Endothelial cell of umbilical vein (primary cell): ENCODE measurements at regions not wholly inside any gene's neighbourhood (a gene's known extent, or its start where the extent isn't known, plus 50 kb on each side); places are given as distances from the start of the nearest gene placed in this dataset.

Experiments used
- BruUV-seq: library from RNA; stranded (reverse); fragments of 400-500 nt; replicated peaks from 2 replicates; lab custom pipeline; 2021; lab: Mats Ljungman, UMichigan
- CTCF ChIA-PET: fragments of 300-600, 350-600 bp; sonication (Branson Sonifier 250); formaldehyde crosslinking; loops from one replicate; lab custom pipeline; 2021; ENCODE audit warnings: antibody characterized with exemption, inconsistent platforms; lab: Charles Lee
- POLR2A ChIA-PET: fragments of 300-600, 350-600 bp; sonication (Branson Sonifier 250); formaldehyde crosslinking; loops from one replicate; lab custom pipeline; 2021; ENCODE audit warnings: antibody characterized with exemption, inconsistent platforms; lab: Charles Lee
- DNase-seq: peaks from one replicate; pipeline ENCODE4 v3.0.0-alpha.2; 2011; ENCODE audit warnings: low read depth, low spot score
- FAIRE-seq: peaks from 2 replicates; lab custom pipeline; 2011; peaks lifted over from hg19 to GRCh38; lab: Jason Lieb, UNC
- H2AFZ ChIP-seq: 2 replicates; pipeline ENCODE4 v1.6.0; 2012; ENCODE audit warnings: low read depth, low read length, control low read depth, inconsistent platforms
- H3K27ac ChIP-seq: 2 replicates; pipeline ENCODE4 v1.5.1; 2011; ENCODE audit warnings: low read depth, mild to moderate bottlenecking, control low read depth, low read length, moderate library complexity; ENCODE audit not compliant: insufficient read depth
- H3K27me3 ChIP-seq, 2 experiments: 2 replicates each; pipeline versions ENCODE4 v1.6.0 to v1.6.1; 2011; ENCODE audit warnings: low read length in 2 of 2, mixed read lengths in 1 of 2; ENCODE audit not compliant: control insufficient read depth in 2 of 2, insufficient read depth in 2 of 2
- H3K36me3 ChIP-seq, 2 experiments: 2 replicates in 1 of 2; 3 replicates in 1 of 2; pipeline ENCODE4 v1.5.1; 2011; ENCODE audit warnings: low read length in 2 of 2, mild to moderate bottlenecking in 1 of 2, moderate library complexity in 1 of 2; ENCODE audit not compliant: control insufficient read depth in 2 of 2, insufficient read depth in 2 of 2; ENCODE audit errors: extremely low read depth in 1 of 2
- H3K4me1 ChIP-seq: 3 replicates; pipeline ENCODE4 v1.5.1; 2011; ENCODE audit warnings: mild to moderate bottlenecking, low read length; ENCODE audit not compliant: control insufficient read depth, insufficient read depth; ENCODE audit errors: extremely low read depth
- H3K4me2 ChIP-seq: 2 replicates; pipeline ENCODE4 v1.6.1; 2011; ENCODE audit warnings: low read length, control low read depth, mixed read lengths; ENCODE audit not compliant: insufficient read depth
- H3K4me3 ChIP-seq, 3 experiments: fragments of 200-600 bp in 1 of 3; sonication (generic), shearing (Covaris generic) in 1 of 3; replicated peaks in 1 of 3; 2 replicates each; pipeline ENCODE4 v1.5.1; 2011 to 2016; ENCODE audit warnings: control low read depth in 3 of 3, low read length in 3 of 3, mild to moderate bottlenecking in 2 of 3, inconsistent platforms in 1 of 3, low read depth in 1 of 3, moderate library complexity in 1 of 3; ENCODE audit not compliant: insufficient read depth in 1 of 3
- H3K79me2 ChIP-seq: 2 replicates; pipeline ENCODE4 v1.6.0; 2012; ENCODE audit warnings: low read length, inconsistent platforms; ENCODE audit not compliant: control insufficient read depth, insufficient read depth
- H3K9ac ChIP-seq: replicated peaks from 2 replicates; pipeline ENCODE3; 2011; ENCODE audit warnings: low read length, control low read depth; ENCODE audit not compliant: insufficient read depth; ENCODE audit errors: extremely low read depth
- H3K9me1 ChIP-seq: replicated peaks from 3 replicates; pipeline ENCODE4 v1.6.0; 2011; ENCODE audit warnings: mild to moderate bottlenecking, low read length; ENCODE audit not compliant: control insufficient read depth, insufficient read depth; ENCODE audit errors: extremely low read depth
- H3K9me3 ChIP-seq: replicated peaks from 2 replicates; pipeline ENCODE4 v1.5.1; 2012; ENCODE audit warnings: low read length, inconsistent platforms; ENCODE audit not compliant: control insufficient read depth, insufficient read depth
- H4K20me1 ChIP-seq: replicated peaks from 2 replicates; pipeline ENCODE3; 2011; ENCODE audit warnings: mild to moderate bottlenecking, low read length; ENCODE audit not compliant: control insufficient read depth, insufficient read depth; ENCODE audit errors: extremely low read depth
- CTCF ChIP-seq, 2 donors: IDR thresholded peaks; 1 replicate in 1 of 2; 2 replicates in 1 of 2; pipeline ENCODE4 v1.5.1; 2011; ENCODE audit warnings: low read length in 2 of 2, mild to moderate bottlenecking in 2 of 2, moderate library complexity in 2 of 2, control low read depth in 1 of 2, inconsistent platforms in 1 of 2, low read depth in 1 of 2; ENCODE audit not compliant: insufficient read depth in 1 of 2; ENCODE audit errors: extremely low read depth in 1 of 2
- EZH2 ChIP-seq: IDR thresholded peaks from 2 replicates; pipeline ENCODE4 v1.6.1; 2012; ENCODE audit warnings: borderline replicate concordance, low read depth, mild to moderate bottlenecking, moderate library complexity, low read length, inconsistent platforms; ENCODE audit not compliant: severe bottlenecking
- FOS ChIP-seq: IDR thresholded peaks from 2 replicates; pipeline ENCODE4 v1.6.1; 2011; ENCODE audit warnings: mild to moderate bottlenecking, low read length, moderate library complexity, borderline replicate concordance; ENCODE audit not compliant: insufficient read depth
- GATA2 ChIP-seq: IDR thresholded peaks from 2 replicates; pipeline ENCODE4 v1.7.0; 2011; ENCODE audit warnings: low read depth, mild to moderate bottlenecking, moderate library complexity, mixed read lengths, low read length; ENCODE audit not compliant: insufficient read length, insufficient read depth
- JUN ChIP-seq: IDR thresholded peaks from 2 replicates; pipeline ENCODE4 v1.6.1; 2011; ENCODE audit warnings: borderline replicate concordance, low read depth; ENCODE audit not compliant: insufficient read length, insufficient read depth
- MYC ChIP-seq: IDR thresholded peaks from one replicate; pipeline ENCODE4 v1.6.1; 2011; ENCODE audit warnings: mild to moderate bottlenecking, low read depth, low read length
- POLR2A ChIP-seq: IDR thresholded peaks from 2 replicates; pipeline ENCODE4 v1.6.1; 2012; ENCODE audit warnings: low read depth, mild to moderate bottlenecking, control low read depth, low read length
- POLR2AphosphoS5 ChIP-seq: IDR thresholded peaks from 2 replicates; pipeline ENCODE4 v1.6.1; 2012; ENCODE audit warnings: low read depth, mild to moderate bottlenecking, control low read depth, low read length, moderate library complexity; ENCODE audit not compliant: insufficient read depth
- dilution Hi-C: fragments of 300-500 bp; cut with MboI; formaldehyde crosslinking; loops from one replicate; pipeline ENCODE4 v1.15.0; 2019; ENCODE audit warnings: low sequenced_read_pairs; ENCODE audit not compliant: extremely low pct_ligation_motif_present
- intact Hi-C: fragments of 100-400 bp; cut with micrococcal nuclease; formaldehyde crosslinking; loops from one replicate; pipeline ENCODE4 v1.10.0; 2022

GRCh38 chr5:148933903-148934432 is 107.6 kb downstream of the ADRB2 start:
- Histone ChIP-seq H3K36me3 (no peaks in the 10 kb centered on the region), H3K9me3 (no peaks in the 10 kb centered on the region), H3K9me1 (no peaks in the 10 kb centered on the region), H3K4me2 (no peak overlapping the region), H3K9ac (no peak overlapping the region), H3K79me2 (no peaks in the 10 kb centered on the region), H3K4me3 (no peak overlapping the region), H3K4me1 (peaks cover 12% of the 10 kb centered on the region), H3K27ac (no peak overlapping the region), H2AFZ (no peak overlapping the region), H3K27me3 (no peaks in the 10 kb centered on the region), H4K20me1 (no peaks in the 10 kb centered on the region)
- intact Hi-C loops, result no loop called here
- TF ChIP-seq MYC, result no peak
- no peak for TF ChIP-seq POLR2AphosphoS5
- TF ChIP-seq POLR2A, result no peak
- TF ChIP-seq EZH2, result no peak
- TF ChIP-seq CTCF (IDR thresholded peaks at IDR 0.05; ENCODE audit: extremely low read depth in 1 of 2, insufficient read depth in 1 of 2, low read depth in 1 of 2, low read length in 2 of 2), result no peak
- no peak for TF ChIP-seq JUN
- no peak for TF ChIP-seq FOS
- no peak for TF ChIP-seq GATA2
- DNase-seq, result no peak
- POLR2A ChIA-PET, result no interaction called here
- BruUV-seq, result no TSS peak
- CTCF ChIA-PET, result interaction anchor here (1.1 kb wide), 2 partner anchors 24 to 193 kb away, joined by 3 to 4 read pairs; no protein-coding TSS in a partner anchor
- no peak for FAIRE-seq
- dilution Hi-C loops, result no loop called here
